Gastrocnemius medialis (tissue), 4 donors: ENCODE measurements at regions not wholly inside any gene's neighbourhood (a gene's known extent, or its start where the extent isn't known, plus 50 kb on each side); places are given as distances from the start of the nearest gene placed in this dataset.

Experiments used
- POLR2A ChIP-seq, 2 donors: fragments of 450-650 bp; IDR thresholded peaks; one replicate each; pipeline ENCODE4 v1.6.1; 2017; ENCODE audit warnings: antibody characterized with exemption in 2 of 2, mild to moderate bottlenecking in 2 of 2, moderate library complexity in 2 of 2
- TF ChIP-seq, protein P1 (sequence below), 5 experiments: fragments of 450-650 bp in 3 of 5; fragments of 200-600 bp in 2 of 5; sonication (generic) in 2 of 5; IDR thresholded peaks in 4 of 5; conservative IDR thresholded peaks in 1 of 5; 1 replicate in 4 of 5; 2 replicates in 1 of 5; pipeline ENCODE4 v1.5.1; 2016 to 2019; ENCODE audit warnings: antibody characterized with exemption in 5 of 5, mild to moderate bottlenecking in 3 of 5, moderate library complexity in 3 of 5

DNA sequence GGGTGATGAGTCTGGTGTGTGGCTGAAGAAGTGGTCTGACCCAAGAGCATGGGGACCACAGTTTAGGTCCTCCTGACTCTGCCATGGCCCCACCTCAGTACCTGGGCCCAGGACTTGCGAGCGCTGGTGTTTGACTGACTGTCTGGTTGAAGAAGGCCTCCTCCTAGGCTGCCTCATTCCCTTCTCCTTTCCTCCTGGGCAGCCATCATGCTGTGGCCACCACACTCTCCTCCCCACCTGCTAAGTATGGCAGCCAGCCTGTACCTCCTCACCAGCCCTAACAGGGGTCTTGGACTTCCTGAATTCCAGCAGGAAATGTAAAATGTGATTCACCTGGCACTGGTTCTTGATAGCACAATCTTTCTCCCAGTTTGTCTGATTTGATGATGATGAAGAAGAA is 156.8 kb upstream of the GPR26 start:
- no peak for TF ChIP-seq POLR2A (IDR thresholded peaks at IDR 0.05)
- TF ChIP-seq, protein P1, sequence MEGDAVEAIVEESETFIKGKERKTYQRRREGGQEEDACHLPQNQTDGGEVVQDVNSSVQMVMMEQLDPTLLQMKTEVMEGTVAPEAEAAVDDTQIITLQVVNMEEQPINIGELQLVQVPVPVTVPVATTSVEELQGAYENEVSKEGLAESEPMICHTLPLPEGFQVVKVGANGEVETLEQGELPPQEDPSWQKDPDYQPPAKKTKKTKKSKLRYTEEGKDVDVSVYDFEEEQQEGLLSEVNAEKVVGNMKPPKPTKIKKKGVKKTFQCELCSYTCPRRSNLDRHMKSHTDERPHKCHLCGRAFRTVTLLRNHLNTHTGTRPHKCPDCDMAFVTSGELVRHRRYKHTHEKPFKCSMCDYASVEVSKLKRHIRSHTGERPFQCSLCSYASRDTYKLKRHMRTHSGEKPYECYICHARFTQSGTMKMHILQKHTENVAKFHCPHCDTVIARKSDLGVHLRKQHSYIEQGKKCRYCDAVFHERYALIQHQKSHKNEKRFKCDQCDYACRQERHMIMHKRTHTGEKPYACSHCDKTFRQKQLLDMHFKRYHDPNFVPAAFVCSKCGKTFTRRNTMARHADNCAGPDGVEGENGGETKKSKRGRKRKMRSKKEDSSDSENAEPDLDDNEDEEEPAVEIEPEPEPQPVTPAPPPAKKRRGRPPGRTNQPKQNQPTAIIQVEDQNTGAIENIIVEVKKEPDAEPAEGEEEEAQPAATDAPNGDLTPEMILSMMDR (IDR thresholded peaks at IDR 0.05 in 4 of 5, conservative IDR thresholded peaks at IDR 0.05 in 1 of 5) = no peak
